Left kidney (tissue), 1 donor: ENCODE measurements at regions not wholly inside any gene's neighbourhood (a gene's known extent, or its start where the extent isn't known, plus 50 kb on each side); places are given as distances from the start of the nearest gene placed in this dataset.
A peak's percentile ranks its signal among the peaks of the same experiment; 100 is the strongest.
"Not testable (repeated sequence)": the region's sequence is repeated elsewhere in the genome, so short reads cannot be mapped to it uniquely, and the experiment has no call there.

Source experiments
- DNase-seq: peaks from one replicate; pipeline ENCODE4 v3.0.0-alpha.2; 2013

GRCh38 chr5:28296254-28297013 lies 1258.0 kb upstream of the CDH9 start:
- no peak for DNase-seq

- DNase-seq, result not testable (repeated sequence)
Measured at GRCh38 chr5:28287021-28287420, 1248.6 kb upstream of the CDH9 start.

DNA sequence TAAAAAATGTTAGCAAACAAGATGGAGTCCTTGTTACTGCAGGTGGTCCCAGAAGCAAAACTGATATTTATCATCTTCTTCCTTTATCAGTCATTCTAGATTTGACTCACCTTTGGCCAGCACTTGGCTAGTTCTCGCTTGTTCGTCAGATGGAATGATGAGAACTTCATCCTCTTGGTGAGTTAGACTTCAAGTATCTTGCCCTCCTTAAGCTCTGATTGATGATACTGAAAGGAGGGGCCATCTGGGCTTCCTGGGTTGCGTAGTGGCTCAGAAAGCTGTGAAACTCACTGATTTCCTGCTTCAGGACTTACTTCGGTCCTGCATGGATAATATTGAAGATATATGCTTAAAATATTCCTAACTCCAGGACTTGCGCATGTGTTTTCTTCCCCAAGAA lies 1248.2 kb upstream of the CDH9 start:
- DNase-seq, result no peak

- no peak for DNase-seq
Measured at GRCh38 chr5:28284788-28285187, 1246.4 kb upstream of the CDH9 start.

DNA sequence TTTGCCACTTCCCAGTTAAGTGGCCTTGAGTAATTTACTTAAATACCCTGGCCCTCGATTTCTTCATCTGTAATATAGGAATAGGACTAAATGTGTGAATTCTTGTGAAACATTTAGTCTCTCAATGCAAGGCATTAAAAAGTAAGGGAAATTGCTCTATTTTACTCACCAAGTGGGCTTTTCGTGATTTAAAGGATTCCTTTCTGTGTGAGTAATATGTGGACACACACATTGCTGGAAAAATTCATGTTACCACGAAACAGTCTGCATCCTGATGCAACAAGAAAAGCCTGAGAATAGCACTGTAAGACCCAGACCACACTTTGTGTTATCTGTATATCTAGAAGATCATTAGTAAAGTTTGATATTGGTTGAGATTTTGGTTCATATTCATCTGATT lies 1243.0 kb upstream of the CDH9 start:
- DNase-seq, result no peak

- DNase-seq, result no peak
Measured at GRCh38 chr5:28275931-28276330, 1237.5 kb upstream of the CDH9 start.

DNA sequence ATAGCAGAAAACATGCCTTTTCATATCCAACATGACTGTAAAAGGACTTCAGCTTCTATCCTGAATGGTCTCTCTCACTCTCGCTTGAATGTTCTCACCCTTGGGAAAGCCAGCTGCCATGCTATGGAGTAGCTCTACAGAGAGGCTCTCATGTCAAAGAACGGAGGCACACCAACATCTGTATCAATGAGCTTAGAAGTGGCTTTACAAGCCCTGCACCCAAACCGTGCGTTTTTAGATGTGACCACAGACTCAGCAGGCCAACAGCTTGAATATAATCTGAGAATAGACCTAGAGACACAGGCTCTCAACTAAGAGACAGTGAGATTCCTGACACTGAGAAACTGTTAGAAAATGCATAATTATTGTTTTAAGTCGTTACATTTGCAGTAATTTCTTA lies 1231.6 kb upstream of the CDH9 start:
- DNase-seq, result no peak

- no peak for DNase-seq
Measured at GRCh38 chr5:28265877-28266276, 1227.5 kb upstream of the CDH9 start.

GRCh38 chr5:28254846-28255245 lies 1216.5 kb upstream of the CDH9 start:
- DNase-seq, result no peak

DNA sequence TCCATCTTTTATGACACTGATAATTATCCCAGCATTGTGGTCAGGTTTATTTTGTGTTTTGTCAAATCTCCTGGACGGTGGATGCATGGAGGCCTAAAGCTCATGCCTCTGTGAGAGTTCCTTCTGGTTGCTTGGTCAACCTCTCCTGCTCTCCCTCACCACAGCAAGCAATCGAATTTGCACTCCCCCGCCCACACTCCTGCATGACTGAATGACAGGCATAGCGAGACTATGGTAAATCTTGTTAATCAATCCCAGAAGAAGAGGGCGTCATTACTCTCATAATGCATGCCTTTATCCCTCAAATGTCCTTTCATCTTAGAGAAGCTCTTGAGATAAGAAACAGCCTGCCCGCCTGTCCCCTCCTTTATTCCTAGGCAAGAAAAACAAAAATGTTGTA lies 1215.0 kb upstream of the CDH9 start:
- DNase-seq, result no peak

- no peak for DNase-seq
Measured at GRCh38 chr5:28249771-28250415, 1211.5 kb upstream of the CDH9 start.

- DNase-seq, result no peak
Measured at GRCh38 chr5:28234356-28234968, 1196.1 kb upstream of the CDH9 start.

DNA sequence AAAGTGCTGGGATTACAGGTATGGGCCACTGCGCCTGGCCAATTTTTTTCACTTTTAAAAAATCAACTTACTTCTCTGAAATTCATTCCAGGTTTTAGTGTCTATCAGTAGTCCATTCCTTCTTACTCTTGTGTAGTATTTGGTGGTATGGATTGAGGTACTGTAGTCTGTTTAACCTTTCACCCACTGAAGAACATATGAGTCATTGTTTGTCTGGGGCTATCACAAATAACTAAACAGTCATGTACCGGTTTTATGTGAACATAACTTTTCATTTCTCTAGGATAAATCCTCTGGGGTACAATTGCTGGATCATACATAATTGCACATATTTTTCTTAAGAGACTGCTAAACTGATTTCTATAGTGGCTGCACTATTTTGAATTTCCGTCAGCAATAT lies 1188.0 kb upstream of the CDH9 start:
- no peak for DNase-seq

- DNase-seq, result no peak
Measured at GRCh38 chr5:28219539-28219938, 1181.2 kb upstream of the CDH9 start.

DNA sequence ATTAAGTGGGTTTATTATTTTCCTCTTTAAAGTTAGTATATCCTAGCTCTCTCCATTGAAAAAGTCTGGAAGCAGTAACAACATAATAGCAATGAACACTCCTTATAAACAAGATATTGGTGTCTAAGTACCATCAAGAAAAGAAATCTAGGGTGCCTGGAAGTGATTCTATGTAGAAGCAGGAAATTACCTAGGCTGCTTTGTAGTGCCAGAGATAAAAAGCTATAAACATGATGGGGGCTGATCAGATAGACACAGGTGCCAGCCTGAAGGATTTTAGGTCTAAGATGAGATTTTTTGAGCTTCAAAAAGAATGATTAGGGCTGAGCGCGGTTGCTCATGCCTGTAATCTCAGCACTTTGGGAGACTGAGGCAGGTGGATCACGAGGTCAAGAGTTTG lies 1179.3 kb upstream of the CDH9 start:
- DNase-seq, result no peak

DNA sequence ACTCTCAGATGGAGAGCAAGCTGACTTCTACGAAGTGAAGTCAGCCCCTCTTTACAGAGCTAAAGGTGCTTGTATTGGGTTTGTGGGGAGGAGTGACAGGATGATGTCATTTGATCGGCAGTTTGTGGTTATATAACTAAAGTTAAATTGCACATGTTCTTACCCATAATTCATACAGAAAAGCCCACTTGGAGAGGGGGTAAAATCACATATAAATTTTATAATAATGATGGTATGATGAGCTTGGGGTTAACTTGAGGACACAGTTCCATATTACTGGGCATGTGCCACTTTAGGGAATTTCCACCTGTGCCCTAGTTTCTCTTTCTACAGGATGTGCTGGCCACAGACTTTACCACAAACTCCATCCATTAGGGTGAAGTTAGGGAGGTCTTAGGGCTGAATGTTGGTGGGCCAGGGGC lies 1178.6 kb upstream of the CDH9 start:
- no peak for DNase-seq

GRCh38 chr5:28215091-28215490 lies 1176.7 kb upstream of the CDH9 start:
- no peak for DNase-seq

GRCh38 chr5:28214292-28214691 lies 1175.9 kb upstream of the CDH9 start:
- no peak for DNase-seq

DNA sequence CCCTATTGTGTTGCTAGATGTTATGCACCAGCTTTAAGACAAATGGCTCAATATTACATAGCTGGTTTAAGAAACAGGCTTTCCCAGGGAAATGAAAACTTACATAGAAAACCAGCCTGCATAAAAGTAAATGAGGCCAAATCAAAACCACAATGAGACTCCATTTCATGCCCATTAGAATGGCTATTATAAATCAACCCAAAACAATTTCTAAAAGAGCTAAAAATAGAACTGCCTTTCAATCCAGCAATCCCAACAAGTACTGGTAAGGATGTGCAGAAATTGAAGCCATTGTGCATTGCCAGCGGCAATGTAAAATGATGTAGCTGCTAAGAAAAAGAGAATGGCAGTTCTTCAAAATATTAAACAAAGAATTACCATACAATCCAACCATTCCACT lies 1170.0 kb upstream of the CDH9 start:
- no peak for DNase-seq

DNA sequence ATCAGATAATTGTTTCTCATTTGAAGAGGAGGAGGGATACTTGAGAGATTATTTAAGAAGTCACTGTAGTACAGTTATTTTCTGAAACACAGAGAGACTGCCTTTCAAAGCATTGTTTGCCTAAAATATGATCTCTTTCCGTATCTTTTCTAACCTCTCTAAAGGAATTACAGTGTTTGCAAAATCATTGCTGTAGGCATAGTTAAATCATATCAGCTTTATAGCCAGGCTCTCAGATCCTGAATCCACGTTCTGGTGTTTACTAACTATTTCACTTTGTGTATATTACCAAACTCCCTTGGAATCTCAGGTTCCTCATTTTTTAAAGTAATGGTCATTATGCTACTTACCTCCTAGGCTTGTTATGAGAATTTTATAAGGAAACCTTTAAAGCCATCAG lies 1151.6 kb upstream of the CDH9 start:
- no peak for DNase-seq

GRCh38 chr5:28174691-28175090 lies 1136.3 kb upstream of the CDH9 start:
- no peak for DNase-seq

- peak; percentile 11 for DNase-seq
Measured at GRCh38 chr5:28165096-28165495, 1126.7 kb upstream of the CDH9 start.

DNA sequence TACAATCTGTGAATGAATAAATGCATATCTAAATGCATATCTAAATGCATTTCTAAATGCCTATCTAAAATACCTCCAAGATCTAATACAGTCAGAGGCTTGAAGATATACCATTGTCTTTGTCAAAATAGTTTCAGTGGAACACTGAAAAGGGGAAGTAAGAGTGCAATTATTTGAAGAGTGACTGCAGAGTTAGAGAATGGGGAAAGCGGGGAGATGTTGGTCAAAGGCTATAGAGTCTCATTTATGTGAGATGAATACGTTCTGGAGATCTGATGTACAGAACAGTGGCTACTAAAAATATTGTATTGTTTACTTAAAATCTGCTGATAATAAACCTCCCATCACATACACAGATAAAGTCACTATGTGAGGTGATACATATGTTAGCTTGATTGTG lies 1126.2 kb upstream of the CDH9 start:
- no peak for DNase-seq

- DNase-seq, result no peak
Measured at GRCh38 chr5:28156981-28157380, 1118.6 kb upstream of the CDH9 start.
